ENCODE measurements at regions not wholly inside any gene's neighbourhood (a gene's known extent, or its start where the extent isn't known, plus 50 kb on each side); places are given as distances from the start of the nearest gene placed in this dataset.

GRCh38 chr11:95534226-95534625 is 255.4 kb downstream of the FAM76B start:
- Mint-ChIP-seq H3K4me3 (no peak overlapping the region), H3K4me1 (peaks cover 16% of the 10 kb centered on the region), H3K27ac (no peak overlapping the region), H3K27me3 (ENCODE audit: low read depth) (no peaks in the 10 kb centered on the region), H3K9me3 (peaks cover 26% of the 10 kb centered on the region), H3K36me3 (peaks cover 12% of the 10 kb centered on the region)
- TF ChIP-seq CTCF (IDR thresholded peaks at IDR 0.05; ENCODE audit: unreplicated experiment): no peak
- DNase-seq (ENCODE audit: low spot score in 2 of 2, unreplicated experiment in 2 of 2): no peak

- Mint-ChIP-seq H3K36me3 (peaks cover 12% of the 10 kb centered on the region), H3K27me3 (ENCODE audit: low read depth) (no peaks in the 10 kb centered on the region), H3K9me3 (peaks cover 27% of the 10 kb centered on the region), H3K4me3 (no peak overlapping the region), H3K4me1 (no peaks in the 10 kb centered on the region), H3K27ac (no peak overlapping the region)
- no peak for DNase-seq (ENCODE audit: low spot score in 2 of 2, unreplicated experiment in 2 of 2)
- TF ChIP-seq CTCF (IDR thresholded peaks at IDR 0.05; ENCODE audit: unreplicated experiment): no peak
Measured at GRCh38 chr11:95531116-95531515, 258.5 kb downstream of the FAM76B start.

GRCh38 chr11:95524314-95525036 is 265.1 kb downstream of the FAM76B start:
- H3K9me3 Mint-ChIP-seq: peaks cover 4% of the 10 kb centered on the region
- no peak for DNase-seq (ENCODE audit: low spot score in 2 of 2, unreplicated experiment in 2 of 2)
- H3K27ac Mint-ChIP-seq: no peak overlapping the region
- H3K27me3 Mint-ChIP-seq (ENCODE audit: low read depth): no peaks in the 10 kb centered on the region
- H3K4me3 Mint-ChIP-seq: no peak overlapping the region
- H3K36me3 Mint-ChIP-seq: no peaks in the 10 kb centered on the region
- TF ChIP-seq CTCF (IDR thresholded peaks at IDR 0.05; ENCODE audit: unreplicated experiment): no peak
- peaks cover 28% of the 10 kb centered on the region for H3K4me1 Mint-ChIP-seq

- no peaks in the 10 kb centered on the region for H3K27me3 Mint-ChIP-seq (ENCODE audit: low read depth)
Measured at GRCh38 chr11:95522874-95523273, 266.7 kb downstream of the FAM76B start.

GRCh38 chr11:95521862-95522261 is 267.7 kb downstream of the FAM76B start:
- Mint-ChIP-seq H3K27me3 (ENCODE audit: low read depth) (no peaks in the 10 kb centered on the region), H3K9me3 (no peaks in the 10 kb centered on the region), H3K4me1 (peaks cover 36% of the 10 kb centered on the region), H3K36me3 (no peaks in the 10 kb centered on the region), H3K4me3 (no peak overlapping the region), H3K27ac (no peak overlapping the region)
- DNase-seq (ENCODE audit: low spot score in 2 of 2, unreplicated experiment in 2 of 2): no peak
- TF ChIP-seq CTCF (IDR thresholded peaks at IDR 0.05; ENCODE audit: unreplicated experiment): no peak

More at GRCh38 chr11:95522874-95523273, 266.7 kb downstream of the FAM76B start:
- H3K9me3 Mint-ChIP-seq: peaks cover 4% of the 10 kb centered on the region
- H3K36me3 Mint-ChIP-seq: no peaks in the 10 kb centered on the region
- H3K27ac Mint-ChIP-seq: no peak overlapping the region
- no peak for DNase-seq (ENCODE audit: low spot score in 2 of 2, unreplicated experiment in 2 of 2)
- TF ChIP-seq CTCF (IDR thresholded peaks at IDR 0.05; ENCODE audit: unreplicated experiment): no peak
- H3K4me1 Mint-ChIP-seq: peaks cover 28% of the 10 kb centered on the region
- no peak overlapping the region for H3K4me3 Mint-ChIP-seq
